ENCODE measurements at regions not wholly inside any gene's neighbourhood (a gene's known extent, or its start where the extent isn't known, plus 50 kb on each side); places are given as distances from the start of the nearest gene placed in this dataset.

DNA sequence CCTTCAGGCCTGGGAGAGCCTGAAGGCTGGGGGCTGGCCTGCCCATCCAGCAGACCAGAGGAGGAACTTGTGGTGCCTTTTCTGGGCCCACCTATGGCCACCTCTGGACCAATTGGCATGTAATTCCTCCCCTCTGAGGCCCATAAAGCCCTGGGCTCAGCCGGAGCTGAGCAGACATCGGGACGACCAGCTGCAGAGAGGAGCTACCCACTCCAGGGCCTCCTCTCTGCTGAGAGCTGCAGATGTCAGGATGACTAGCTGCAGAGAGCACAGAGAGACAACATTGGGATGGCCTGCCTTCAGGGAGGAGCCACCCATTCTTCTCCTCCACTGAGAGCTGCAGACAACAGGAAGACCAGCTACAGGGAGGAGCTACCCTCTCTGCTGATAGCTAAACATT is 370.1 kb downstream of the CD83 start:
- TF ChIP-seq, protein P1, sequence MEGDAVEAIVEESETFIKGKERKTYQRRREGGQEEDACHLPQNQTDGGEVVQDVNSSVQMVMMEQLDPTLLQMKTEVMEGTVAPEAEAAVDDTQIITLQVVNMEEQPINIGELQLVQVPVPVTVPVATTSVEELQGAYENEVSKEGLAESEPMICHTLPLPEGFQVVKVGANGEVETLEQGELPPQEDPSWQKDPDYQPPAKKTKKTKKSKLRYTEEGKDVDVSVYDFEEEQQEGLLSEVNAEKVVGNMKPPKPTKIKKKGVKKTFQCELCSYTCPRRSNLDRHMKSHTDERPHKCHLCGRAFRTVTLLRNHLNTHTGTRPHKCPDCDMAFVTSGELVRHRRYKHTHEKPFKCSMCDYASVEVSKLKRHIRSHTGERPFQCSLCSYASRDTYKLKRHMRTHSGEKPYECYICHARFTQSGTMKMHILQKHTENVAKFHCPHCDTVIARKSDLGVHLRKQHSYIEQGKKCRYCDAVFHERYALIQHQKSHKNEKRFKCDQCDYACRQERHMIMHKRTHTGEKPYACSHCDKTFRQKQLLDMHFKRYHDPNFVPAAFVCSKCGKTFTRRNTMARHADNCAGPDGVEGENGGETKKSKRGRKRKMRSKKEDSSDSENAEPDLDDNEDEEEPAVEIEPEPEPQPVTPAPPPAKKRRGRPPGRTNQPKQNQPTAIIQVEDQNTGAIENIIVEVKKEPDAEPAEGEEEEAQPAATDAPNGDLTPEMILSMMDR (IDR thresholded peaks at IDR 0.05) = no peak
- TF ChIP-seq POLR2A (IDR thresholded peaks at IDR 0.05; ENCODE audit: low read depth) = no peak
- no peak for TF ChIP-seq POLR2AphosphoS5 (IDR thresholded peaks at IDR 0.05)
- TF ChIP-seq EP300 (IDR thresholded peaks at IDR 0.05) = no peak
- WGBS = 100% methylated on average over 3 of the region's 3 CpGs

DNA sequence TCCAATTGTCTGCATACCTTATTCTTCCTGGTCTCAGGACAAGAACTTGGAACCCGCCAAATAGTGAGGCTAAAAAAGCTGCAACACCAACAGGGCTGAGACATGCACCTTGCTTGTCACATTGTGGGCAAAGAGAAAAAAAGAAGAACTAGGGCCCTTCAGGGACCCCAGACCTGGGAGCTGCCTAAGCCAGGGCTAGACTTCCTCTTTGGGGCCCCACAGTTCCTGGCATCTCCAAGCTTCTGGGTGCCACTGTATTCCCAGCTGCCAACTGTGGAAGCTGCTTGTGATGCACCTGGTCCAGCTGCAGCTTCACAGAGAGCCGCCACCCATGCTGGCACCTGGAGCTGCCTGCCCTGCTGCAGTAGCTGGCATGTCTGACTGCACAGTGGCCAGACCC is 370.6 kb downstream of the CD83 start:
- no peak for TF ChIP-seq POLR2AphosphoS5 (IDR thresholded peaks at IDR 0.05)
- no peak for TF ChIP-seq EP300 (IDR thresholded peaks at IDR 0.05)
- TF ChIP-seq, protein P1 (IDR thresholded peaks at IDR 0.05) = no peak
- no peak for TF ChIP-seq POLR2A (IDR thresholded peaks at IDR 0.05; ENCODE audit: low read depth)
- Histone ChIP-seq H3K4me3 (no peak overlapping the region), H3K4me1 (no peaks in the 10 kb centered on the region), H3K36me3 (no peaks in the 10 kb centered on the region), H3K27me3 (no peaks in the 10 kb centered on the region), H3K9me3 (no peaks in the 10 kb centered on the region), H3K27ac (replicated peaks in 1 of 4) (no peak overlapping the region)
- no peak for DNase-seq (ENCODE audit: extremely low spot score)
- WGBS = 83% methylated on average over 1 of the region's 2 CpGs
- intact Hi-C loops (cut with DNase I) = no loop called here

More for the DNA sequence above, 370.1 kb downstream of the CD83 start:
- Histone ChIP-seq H3K27me3 (no peaks in the 10 kb centered on the region), H3K36me3 (no peaks in the 10 kb centered on the region), H3K4me1 (no peaks in the 10 kb centered on the region), H3K27ac (replicated peaks in 1 of 4) (no peak overlapping the region), H3K9me3 (no peaks in the 10 kb centered on the region), H3K4me3 (no peak overlapping the region)
- no peak for DNase-seq (ENCODE audit: extremely low spot score)
- intact Hi-C loops (cut with DNase I) = no loop called here

DNA sequence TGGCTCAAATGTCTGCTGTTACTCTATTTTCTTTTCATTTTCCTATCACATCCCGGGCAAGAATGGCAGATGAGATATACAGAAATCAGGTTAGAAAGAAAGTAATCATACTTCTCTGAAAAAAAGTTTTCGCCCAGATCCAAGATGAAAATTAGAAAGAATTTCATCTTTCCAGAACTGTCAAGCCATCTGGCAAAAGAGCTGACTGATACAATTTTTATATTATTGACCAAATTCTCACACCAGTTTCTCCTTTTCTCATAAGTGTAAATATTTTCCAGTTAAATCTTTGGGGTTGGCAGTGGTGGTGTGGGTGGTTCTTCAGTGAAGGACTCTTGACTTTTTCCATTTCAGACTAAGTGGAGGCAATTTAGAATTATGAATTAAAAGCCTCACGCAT is 371.9 kb downstream of the CD83 start:
- Histone ChIP-seq H3K4me3 (no peak overlapping the region), H3K36me3 (no peaks in the 10 kb centered on the region), H3K27me3 (no peaks in the 10 kb centered on the region), H3K9me3 (no peaks in the 10 kb centered on the region), H3K4me1 (no peaks in the 10 kb centered on the region), H3K27ac (replicated peaks in 1 of 4) (no peak overlapping the region)
- intact Hi-C loops (cut with DNase I) = no loop called here
- TF ChIP-seq, protein P1 (IDR thresholded peaks at IDR 0.05) = no peak
- no peak for TF ChIP-seq POLR2AphosphoS5 (IDR thresholded peaks at IDR 0.05)
- TF ChIP-seq EP300 (IDR thresholded peaks at IDR 0.05) = no peak
- no peak for DNase-seq (ENCODE audit: extremely low spot score)
- 72% methylated on average over 3 of the region's 3 CpGs for WGBS

DNA sequence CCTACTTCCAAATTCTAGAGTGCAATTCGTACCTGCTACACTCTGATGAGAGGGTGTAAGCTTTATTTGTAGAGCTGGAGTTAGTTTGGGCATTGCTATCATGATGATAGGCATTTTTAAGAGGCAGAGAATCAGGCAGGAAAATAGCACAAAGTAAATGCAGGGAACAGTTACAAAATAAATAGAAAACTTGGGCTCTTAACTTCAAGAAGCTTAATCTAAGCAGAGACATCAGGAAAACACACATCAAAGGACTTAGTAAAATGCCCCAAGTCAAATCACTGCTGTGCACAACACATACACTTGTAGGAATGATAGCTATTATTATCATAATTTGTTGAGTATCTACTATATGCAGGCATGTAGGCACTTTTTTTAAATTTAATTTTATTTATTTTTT is 381.2 kb downstream of the CD83 start:
- peaks cover 0 to 9% (median 2%) of the 10 kb centered on the region in 4 donors for H3K4me1 ChIP-seq
- 87% methylated on average over 1 of the region's 1 CpG for WGBS
- intact Hi-C loops (cut with DNase I) = no loop called here
- no peak overlapping the region for H3K27ac ChIP-seq (replicated peaks in 1 of 4)
- no peaks in the 10 kb centered on the region for H3K36me3 ChIP-seq
- no peaks in the 10 kb centered on the region for H3K27me3 ChIP-seq
- H3K9me3 ChIP-seq = no peaks in the 10 kb centered on the region
- TF ChIP-seq EP300 (IDR thresholded peaks at IDR 0.05) = no peak
- TF ChIP-seq POLR2A (IDR thresholded peaks at IDR 0.05; ENCODE audit: low read depth) = no peak
- TF ChIP-seq, protein P1 (IDR thresholded peaks at IDR 0.05) = no peak
- no peak for TF ChIP-seq POLR2AphosphoS5 (IDR thresholded peaks at IDR 0.05)
- DNase-seq (ENCODE audit: extremely low spot score) = no peak
- H3K4me3 ChIP-seq = no peak overlapping the region

DNA sequence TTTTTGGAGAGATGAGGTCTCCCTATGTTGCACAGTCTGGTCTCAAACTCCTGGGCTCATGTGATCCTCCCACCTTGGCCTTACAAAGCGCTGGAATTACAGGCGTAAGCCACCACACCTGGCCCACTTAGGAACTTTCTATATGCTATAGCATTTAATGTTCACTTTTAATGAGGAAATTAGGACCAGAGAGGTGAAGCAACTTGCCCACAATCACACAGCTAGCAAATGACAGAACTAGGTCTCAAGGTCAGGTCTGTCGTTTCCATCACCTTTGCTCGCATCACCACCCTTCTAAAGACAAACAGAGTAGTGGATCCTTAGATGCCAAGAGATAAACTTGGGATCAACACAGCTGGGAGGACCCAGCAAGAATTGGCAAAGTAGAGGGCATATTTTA is 381.7 kb downstream of the CD83 start:
- intact Hi-C loops (cut with DNase I) = no loop called here
- peaks cover 0 to 9% (median 2%) of the 10 kb centered on the region in 4 donors for H3K4me1 ChIP-seq
- no peaks in the 10 kb centered on the region for H3K9me3 ChIP-seq
- H3K27ac ChIP-seq (replicated peaks in 1 of 4) = no peak overlapping the region
- DNase-seq (ENCODE audit: extremely low spot score) = no peak
- H3K36me3 ChIP-seq = no peaks in the 10 kb centered on the region
- H3K27me3 ChIP-seq = no peaks in the 10 kb centered on the region
- WGBS = 93% methylated on average over 4 of the region's 4 CpGs
- H3K4me3 ChIP-seq = no peak overlapping the region
- TF ChIP-seq POLR2A (IDR thresholded peaks at IDR 0.05; ENCODE audit: low read depth) = no peak
- TF ChIP-seq POLR2AphosphoS5 (IDR thresholded peaks at IDR 0.05) = no peak
- TF ChIP-seq EP300 (IDR thresholded peaks at IDR 0.05) = no peak
- TF ChIP-seq, protein P1 (IDR thresholded peaks at IDR 0.05) = no peak
